GM18873 (cell line): ENCODE measurements at regions not wholly inside any gene's neighbourhood (a gene's known extent, or its start where the extent isn't known, plus 50 kb on each side); places are given as distances from the start of the nearest gene placed in this dataset.

Experiments
- ATAC-seq: cut with Tn5 transposase; IDR thresholded peaks from one replicate; pipeline ENCODE4 v1.9.1; 2021; ENCODE audit warnings: mild to moderate bottlenecking, moderate library complexity, moderate number of reproducible peaks; ENCODE audit not compliant: unreplicated experiment, low FRiP score

GRCh38 chr1:105655032-105655431 lies 1401.4 kb upstream of the PRMT6 start:
- ATAC-seq, result no peak

- no peak for ATAC-seq
Measured at GRCh38 chr1:105664495-105664894, 1392.0 kb upstream of the PRMT6 start.

GRCh38 chr1:105678334-105678733 lies 1378.1 kb upstream of the PRMT6 start:
- no peak for ATAC-seq

- ATAC-seq, result no peak
Measured at GRCh38 chr1:105684714-105685113, 1371.8 kb upstream of the PRMT6 start.

- no peak for ATAC-seq
Measured at GRCh38 chr1:105686026-105686425, 1370.4 kb upstream of the PRMT6 start.

GRCh38 chr1:105686874-105687690 lies 1369.4 kb upstream of the PRMT6 start:
- ATAC-seq, result no peak

GRCh38 chr1:105700723-105701122 lies 1355.8 kb upstream of the PRMT6 start:
- ATAC-seq, result no peak

- no peak for ATAC-seq
Measured at GRCh38 chr1:105724286-105724685, 1332.2 kb upstream of the PRMT6 start.

GRCh38 chr1:105730701-105731100 lies 1325.8 kb upstream of the PRMT6 start:
- ATAC-seq, result no peak

GRCh38 chr1:105736349-105736748 lies 1320.1 kb upstream of the PRMT6 start:
- no peak for ATAC-seq

- no peak for ATAC-seq
Measured at GRCh38 chr1:105779727-105780126, 1276.7 kb upstream of the PRMT6 start.

- no peak for ATAC-seq
Measured at GRCh38 chr1:105785021-105785420, 1271.5 kb upstream of the PRMT6 start.

GRCh38 chr1:105793536-105794146 lies 1262.8 kb upstream of the PRMT6 start:
- ATAC-seq, result peak; percentile 59

GRCh38 chr1:105795741-105796140 lies 1260.7 kb upstream of the PRMT6 start:
- no peak for ATAC-seq

- ATAC-seq, result no peak
Measured at GRCh38 chr1:105830571-105831146, 1225.8 kb upstream of the PRMT6 start.

- no peak for ATAC-seq
Measured at GRCh38 chr1:105838071-105838470, 1218.4 kb upstream of the PRMT6 start.

- no peak for ATAC-seq
Measured at GRCh38 chr1:105865546-105865945, 1190.9 kb upstream of the PRMT6 start.

GRCh38 chr1:105872817-105873216 lies 1183.7 kb upstream of the PRMT6 start:
- ATAC-seq, result no peak

GRCh38 chr1:105874621-105875020 lies 1181.9 kb upstream of the PRMT6 start:
- no peak for ATAC-seq

GRCh38 chr1:105886309-105886708 lies 1170.2 kb upstream of the PRMT6 start:
- no peak for ATAC-seq

GRCh38 chr1:105891308-105891707 lies 1165.2 kb upstream of the PRMT6 start:
- no peak for ATAC-seq

GRCh38 chr1:105894006-105894405 lies 1162.5 kb upstream of the PRMT6 start:
- no peak for ATAC-seq
